SK-N-SH (cell line): ENCODE measurements at regions not wholly inside any gene's neighbourhood (a gene's known extent, or its start where the extent isn't known, plus 50 kb on each side); places are given as distances from the start of the nearest gene placed in this dataset.

ENCODE experiments used
- CTCF ChIA-PET: fragments of 300-600, 350-600 bp; formaldehyde crosslinking; extraction: SDS; loops from one replicate; lab custom pipeline; 2021; lab: Yijun Ruan, JAX
- POLR2A ChIA-PET: fragments of 350-600 bp; sonication (Branson Sonifier 250); formaldehyde crosslinking; extraction: SDS; loops from one replicate; lab custom pipeline; 2020; ENCODE audit warnings: antibody characterized with exemption, inconsistent platforms; lab: Yijun Ruan, JAX
- DNase-seq: peaks from one replicate; pipeline ENCODE4 v3.0.0; 2012
- H2AFZ ChIP-seq: fragments of 200-600 bp; sonication (generic); 2 replicates; pipeline ENCODE4 v1.8.1; 2016; ENCODE audit warnings: antibody characterized with exemption, mild to moderate bottlenecking, low read depth
- H3F3A ChIP-seq: fragments of 200-600 bp; sonication (generic); replicated peaks from 2 replicates; pipeline ENCODE3; 2016; ENCODE audit warnings: antibody characterized with exemption, mild to moderate bottlenecking; ENCODE audit not compliant: insufficient read depth
- H3K27ac ChIP-seq, 2 experiments: fragments of 200-500 bp in 1 of 2; fragments of 200-600 bp in 1 of 2; sonication (Bioruptor generic) in 1 of 2; sonication (generic), shearing (Covaris generic) in 1 of 2; 2 replicates each; pipeline versions ENCODE4 v1.5.1 to v1.6.1; 2014 to 2016; ENCODE audit warnings: low read depth in 2 of 2, inconsistent platforms in 1 of 2, low read length in 1 of 2, mild to moderate bottlenecking in 1 of 2, mixed read lengths in 1 of 2
- H3K27me3 ChIP-seq: fragments of 200-600 bp; sonication (generic), shearing (Covaris generic); 2 replicates; pipeline ENCODE4 v1.6.1; 2016; ENCODE audit warnings: mixed run types; ENCODE audit not compliant: insufficient read depth
- H3K36me3 ChIP-seq, 2 experiments: fragments of 200-500 bp in 1 of 2; fragments of 200-600 bp in 1 of 2; sonication (Bioruptor generic) in 1 of 2; sonication (generic) in 1 of 2; replicated peaks in 1 of 2; 2 replicates each; pipeline versions ENCODE3 to v1.5.1; 2014 to 2016; ENCODE audit warnings: low read length in 1 of 2, mild to moderate bottlenecking in 1 of 2; ENCODE audit not compliant: insufficient read depth in 2 of 2, control insufficient read depth in 1 of 2
- H3K4me1 ChIP-seq, 2 experiments: fragments of 200-500 bp in 1 of 2; fragments of 200-600 bp in 1 of 2; sonication (Bioruptor generic) in 1 of 2; sonication (generic), shearing (Covaris generic) in 1 of 2; 2 replicates each; pipeline versions ENCODE4 v1.5.1 to v1.6.1; 2014 to 2016; ENCODE audit warnings: low read depth in 1 of 2, low read length in 1 of 2, mixed run types in 1 of 2; ENCODE audit not compliant: insufficient read depth in 2 of 2, control insufficient read depth in 1 of 2
- H3K4me2 ChIP-seq: fragments of 200-600 bp; sonication (generic), shearing (Covaris generic); 2 replicates; pipeline ENCODE4 v1.6.1; 2017; ENCODE audit warnings: mixed run types
- H3K4me3 ChIP-seq, 2 experiments: fragments of 200-500 bp in 1 of 2; fragments of 200-600 bp in 1 of 2; sonication (Bioruptor generic) in 1 of 2; sonication (generic), shearing (Covaris generic) in 1 of 2; 2 replicates each; pipeline versions ENCODE4 v1.5.1 to v1.8.1; 2014 to 2016; ENCODE audit warnings: low read depth in 2 of 2, inconsistent platforms in 1 of 2, low read length in 1 of 2, mild to moderate bottlenecking in 1 of 2, mixed read lengths in 1 of 2, moderate library complexity in 1 of 2
- H3K79me2 ChIP-seq: fragments of 200-600 bp; sonication (generic); 2 replicates; pipeline ENCODE4 v1.8.1; 2017; ENCODE audit warnings: mild to moderate bottlenecking; ENCODE audit not compliant: insufficient read depth
- H3K9ac ChIP-seq: fragments of 200-600 bp; sonication (generic); 2 replicates; pipeline ENCODE4 v1.6.1; 2017; ENCODE audit warnings: mixed run types
- H3K9me2 ChIP-seq: fragments of 200-600 bp; sonication (generic); 2 replicates; pipeline ENCODE4 v1.6.1; 2017; ENCODE audit warnings: mixed run types
- H3K9me3 ChIP-seq: fragments of 200-600 bp; sonication (generic); 2 replicates; pipeline ENCODE4 v1.6.1; 2017; ENCODE audit warnings: mixed run types, mild to moderate bottlenecking, moderate library complexity
- H4K20me1 ChIP-seq: fragments of 200-600 bp; sonication (generic); 2 replicates; pipeline ENCODE4 v1.6.1; 2017; ENCODE audit warnings: mild to moderate bottlenecking, mixed run types; ENCODE audit not compliant: insufficient read depth
- CHD2 ChIP-seq: fragments of 150-350 bp; IDR thresholded peaks from 2 replicates; pipeline ENCODE4 v1.6.1; 2018; ENCODE audit warnings: low read length; ENCODE audit not compliant: partially characterized antibody
- FOSL2 ChIP-seq: IDR thresholded peaks from 2 replicates; pipeline ENCODE4 v1.4.0; 2012; ENCODE audit warnings: low read depth, mild to moderate bottlenecking, moderate library complexity, borderline replicate concordance
- FOXM1 ChIP-seq: IDR thresholded peaks from 2 replicates; pipeline ENCODE4 v1.4.0; 2012; ENCODE audit warnings: low read depth, mild to moderate bottlenecking
- GATA2 ChIP-seq: sonication (generic); formaldehyde crosslinking; IDR thresholded peaks from 2 replicates; pipeline ENCODE4 v1.5.0; 2020; ENCODE audit warnings: mild to moderate bottlenecking, missing genetic modification reagents
- JUND ChIP-seq: IDR thresholded peaks from 2 replicates; pipeline ENCODE4 v1.4.0; 2012
- MAX ChIP-seq: IDR thresholded peaks from 2 replicates; pipeline ENCODE4 v1.4.0; 2012; ENCODE audit warnings: low read depth
- NFIC ChIP-seq: IDR thresholded peaks from 2 replicates; pipeline ENCODE4 v1.4.0; 2012; ENCODE audit warnings: borderline replicate concordance
- POLR2AphosphoS5 ChIP-seq: IDR thresholded peaks from 2 replicates; pipeline ENCODE4 v1.6.1; 2012; ENCODE audit warnings: low read depth, low read length
- RAD21 ChIP-seq: IDR thresholded peaks from 2 replicates; pipeline ENCODE4 v1.6.1; 2012; ENCODE audit warnings: mild to moderate bottlenecking, low read length
- REST ChIP-seq: IDR thresholded peaks from 2 replicates; pipeline ENCODE4 v1.6.1; 2012; ENCODE audit warnings: mild to moderate bottlenecking, low read depth, low read length, moderate library complexity
- RXRA ChIP-seq: IDR thresholded peaks from 2 replicates; pipeline ENCODE4 v1.4.0; 2012; ENCODE audit warnings: low read depth, mild to moderate bottlenecking, borderline replicate concordance
- TCF12 ChIP-seq: IDR thresholded peaks from 2 replicates; pipeline ENCODE4 v1.4.0; 2012
- TEAD4 ChIP-seq: IDR thresholded peaks from 2 replicates; pipeline ENCODE4 v1.4.0; 2012; ENCODE audit warnings: mild to moderate bottlenecking, borderline replicate concordance; ENCODE audit not compliant: insufficient read depth
- USF2 ChIP-seq: fragments of 150-350 bp; IDR thresholded peaks from 2 replicates; pipeline ENCODE4 v1.6.1; 2017; ENCODE audit warnings: antibody characterized with exemption, low read length, low read depth, borderline replicate concordance
- YY1 ChIP-seq: IDR thresholded peaks from 2 replicates; pipeline ENCODE4 v1.4.0; 2012; ENCODE audit warnings: low read depth, mild to moderate bottlenecking

DNA sequence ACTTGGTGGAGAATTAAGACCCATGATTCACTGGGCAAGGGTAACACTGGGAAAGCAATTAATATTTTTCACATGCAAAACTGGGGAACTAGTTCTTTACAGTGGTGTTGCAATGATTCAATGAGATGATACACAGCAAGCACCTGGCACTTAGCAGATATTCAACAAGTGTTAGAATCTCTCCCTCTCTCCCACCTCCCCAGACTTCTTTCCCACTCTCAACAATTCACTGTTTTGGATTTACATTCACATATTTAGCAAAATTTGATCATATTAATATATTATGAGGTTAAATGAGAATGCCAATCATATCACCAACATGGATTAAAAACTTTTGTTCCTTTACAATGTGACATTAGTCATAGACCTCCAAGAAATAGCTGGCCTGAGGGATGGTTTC, 223.1 kb upstream of the GRIP1 start:
- no peak overlapping the region for H2AFZ ChIP-seq

More for the DNA sequence above, 223.1 kb upstream of the GRIP1 start:
- Histone ChIP-seq H3K27ac (no peak overlapping the region), H3K4me1 (no peaks in the 10 kb centered on the region), H3K79me2 (no peaks in the 10 kb centered on the region), H3K9me3 (no peaks in the 10 kb centered on the region), H3K4me2 (no peak overlapping the region), H3F3A (no peaks in the 10 kb centered on the region), H4K20me1 (no peaks in the 10 kb centered on the region), H3K36me3 (no peaks in the 10 kb centered on the region), H3K27me3 (no peaks in the 10 kb centered on the region), H3K9ac (no peak overlapping the region), H3K4me3 (no peak overlapping the region), H3K9me2 (no peaks in the 10 kb centered on the region)
- ChIA-PET CTCF (interaction anchor here (1.0 kb wide), 1 partner anchor 30 kb away, joined by 3 read pairs; no protein-coding TSS in a partner anchor), POLR2A (no interaction called here)
- DNase-seq, result no peak
- no peak for TF ChIP-seq FOSL2
- TF ChIP-seq JUND, result no peak
- TF ChIP-seq REST, result no peak
- TF ChIP-seq TEAD4, result no peak
- no peak for TF ChIP-seq GATA2
- no peak for TF ChIP-seq MAX
- TF ChIP-seq NFIC, result no peak
- TF ChIP-seq YY1, result no peak
- no peak for TF ChIP-seq POLR2AphosphoS5
- TF ChIP-seq USF2, result no peak
- no peak for TF ChIP-seq FOXM1
- TF ChIP-seq CHD2, result no peak
- TF ChIP-seq RXRA, result no peak
- TF ChIP-seq TCF12, result no peak
- TF ChIP-seq RAD21, result no peak
